ENCODE measurements at regions not wholly inside any gene's neighbourhood (a gene's known extent, or its start where the extent isn't known, plus 50 kb on each side); places are given as distances from the start of the nearest gene placed in this dataset.

GRCh38 chr12:92560713-92561542, 141.9 kb upstream of the PLEKHG7 start:
- H3K4me2 ChIP-seq (ENCODE audit: low read length): no peak overlapping the region
- H3F3A ChIP-seq (ENCODE audit: low read length, unreplicated experiment): no peaks in the 10 kb centered on the region
- no peaks in the 10 kb centered on the region for H3K4me1 ChIP-seq (ENCODE audit: insufficient read depth, low read length)
- intact Hi-C loops (cut with micrococcal nuclease): no loop called here
- ATAC-seq: no peak
- H3K27ac ChIP-seq (ENCODE audit: low read length): no peak overlapping the region
- no peaks in the 10 kb centered on the region for H3K79me2 ChIP-seq (ENCODE audit: low read length)
- POLR2A ChIA-PET (ENCODE audit: unreplicated experiment): no interaction called here
- no peaks in the 10 kb centered on the region for H3K27me3 ChIP-seq (ENCODE audit: low read length)
- no peaks in the 10 kb centered on the region for H3K9me3 ChIP-seq (ENCODE audit: low read length)
- H4K20me1 ChIP-seq (ENCODE audit: low read length): no peaks in the 10 kb centered on the region
- BruUV-seq (replicated peaks): no TSS peak
- CTCF ChIA-PET: no interaction called here
- TF ChIP-seq CTCF (conservative IDR thresholded peaks at IDR 0.05; ENCODE audit: low read depth, low read length): no peak
- no peak for TF ChIP-seq EZH2 (IDR thresholded peaks at IDR 0.05; ENCODE audit: low read length, unreplicated experiment)
- DNase-seq: no peak
- no peaks in the 10 kb centered on the region for H3K36me3 ChIP-seq (ENCODE audit: low read depth, low read length)
- no peak overlapping the region for H3K4me3 ChIP-seq (ENCODE audit: low read length)
- no peak overlapping the region for H2AFZ ChIP-seq (ENCODE audit: low read length)
- no peaks in the 10 kb centered on the region for H3K9me2 ChIP-seq (replicated peaks; ENCODE audit: low read length)
- H3K9ac ChIP-seq (ENCODE audit: low read length): no peak overlapping the region

- H3K79me2 ChIP-seq (ENCODE audit: low read length): no peaks in the 10 kb centered on the region
- H3K27ac ChIP-seq (ENCODE audit: low read length): no peak overlapping the region
- H3K27me3 ChIP-seq (ENCODE audit: low read length): no peaks in the 10 kb centered on the region
- no peaks in the 10 kb centered on the region for H3K4me1 ChIP-seq (ENCODE audit: insufficient read depth, low read length)
- intact Hi-C loops (cut with micrococcal nuclease): no loop called here
- no TSS peak for BruUV-seq (replicated peaks)
- DNase-seq (no peak), ATAC-seq (no peak)
- H4K20me1 ChIP-seq (ENCODE audit: low read length): no peaks in the 10 kb centered on the region
- ChIA-PET CTCF (no interaction called here), POLR2A (ENCODE audit: unreplicated experiment) (no interaction called here)
- H3K9ac ChIP-seq (ENCODE audit: low read length): no peak overlapping the region
- no peak overlapping the region for H2AFZ ChIP-seq (ENCODE audit: low read length)
- TF ChIP-seq EZH2phosphoT487 (IDR thresholded peaks at IDR 0.05; ENCODE audit: borderline replicate concordance, low read length) (no peak), EZH2 (IDR thresholded peaks at IDR 0.05; ENCODE audit: low read length, unreplicated experiment) (no peak), CTCF (conservative IDR thresholded peaks at IDR 0.05; ENCODE audit: low read depth, low read length) (no peak)
- no peak overlapping the region for H3K4me3 ChIP-seq (ENCODE audit: low read length)
- no peaks in the 10 kb centered on the region for H3K9me3 ChIP-seq (ENCODE audit: low read length)
- no peaks in the 10 kb centered on the region for H3K36me3 ChIP-seq (ENCODE audit: low read depth, low read length)
- no peaks in the 10 kb centered on the region for H3K9me2 ChIP-seq (replicated peaks; ENCODE audit: low read length)
- H3F3A ChIP-seq (ENCODE audit: low read length, unreplicated experiment): no peaks in the 10 kb centered on the region
- H3K4me2 ChIP-seq (ENCODE audit: low read length): no peak overlapping the region
Observed at GRCh38 chr12:92558806-92559205, 144.0 kb upstream of the PLEKHG7 start.

GRCh38 chr12:92558215-92558773, 144.5 kb upstream of the PLEKHG7 start:
- CTCF ChIA-PET: no interaction called here
- H3K36me3 ChIP-seq (ENCODE audit: low read depth, low read length): no peaks in the 10 kb centered on the region
- ATAC-seq (no peak), DNase-seq (no peak)
- H3K27ac ChIP-seq (ENCODE audit: low read length): no peak overlapping the region
- no peak overlapping the region for H3K4me2 ChIP-seq (ENCODE audit: low read length)
- H3K4me3 ChIP-seq (ENCODE audit: low read length): no peak overlapping the region
- H3K27me3 ChIP-seq (ENCODE audit: low read length): no peaks in the 10 kb centered on the region
- H2AFZ ChIP-seq (ENCODE audit: low read length): no peak overlapping the region
- H4K20me1 ChIP-seq (ENCODE audit: low read length): no peaks in the 10 kb centered on the region
- intact Hi-C loops (cut with micrococcal nuclease): no loop called here
- H3K4me1 ChIP-seq (ENCODE audit: insufficient read depth, low read length): no peaks in the 10 kb centered on the region
- H3K9me3 ChIP-seq (ENCODE audit: low read length): no peaks in the 10 kb centered on the region
- no peak overlapping the region for H3K9ac ChIP-seq (ENCODE audit: low read length)
- H3K79me2 ChIP-seq (ENCODE audit: low read length): no peaks in the 10 kb centered on the region
- POLR2A ChIA-PET (ENCODE audit: unreplicated experiment): no interaction called here
- no peaks in the 10 kb centered on the region for H3K9me2 ChIP-seq (replicated peaks; ENCODE audit: low read length)
- BruUV-seq (replicated peaks): no TSS peak
- no peaks in the 10 kb centered on the region for H3F3A ChIP-seq (ENCODE audit: low read length, unreplicated experiment)
- TF ChIP-seq EZH2phosphoT487 (IDR thresholded peaks at IDR 0.05; ENCODE audit: borderline replicate concordance, low read length) (no peak), CTCF (conservative IDR thresholded peaks at IDR 0.05; ENCODE audit: low read depth, low read length) (no peak), EZH2 (IDR thresholded peaks at IDR 0.05; ENCODE audit: low read length, unreplicated experiment) (no peak)
